Hepatic stellate cell (primary cell): ENCODE measurements at regions not wholly inside any gene's neighbourhood (a gene's known extent, or its start where the extent isn't known, plus 50 kb on each side); places are given as distances from the start of the nearest gene placed in this dataset.

Source experiments
- DNase-seq: peaks from one replicate; pipeline ENCODE4 v3.0.0; 2011; ENCODE audit warnings: low spot score

DNA sequence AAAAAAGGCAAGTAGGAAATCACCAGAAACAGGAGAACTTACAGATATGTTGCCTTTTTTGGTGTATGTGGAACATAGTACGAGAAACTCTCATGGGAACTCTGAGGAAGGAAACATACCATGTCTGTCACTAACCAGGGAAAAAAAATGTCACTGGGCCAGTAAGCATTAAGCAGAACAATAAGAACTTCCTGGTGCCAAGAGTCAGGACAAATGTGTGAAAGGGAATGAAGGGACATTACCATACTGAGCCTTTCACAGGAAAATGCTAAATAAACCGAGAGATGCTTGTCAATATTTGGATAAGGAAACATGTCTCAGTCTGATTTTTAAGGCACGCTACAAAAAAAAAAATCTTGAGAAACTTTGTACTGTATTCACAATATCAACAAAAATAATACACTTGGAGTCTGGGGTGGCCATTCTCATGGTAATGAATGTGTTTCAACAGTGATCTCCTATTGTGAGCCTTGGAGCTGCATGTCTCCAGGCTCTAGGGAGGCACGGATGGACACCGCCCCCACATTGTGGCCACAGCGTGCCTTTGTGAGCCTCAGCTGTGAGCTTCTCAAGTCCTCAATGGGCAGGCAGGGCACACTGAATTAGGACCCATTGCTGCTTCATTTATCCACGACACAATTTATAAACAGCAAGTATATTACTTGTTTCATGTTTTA lies 113.0 kb upstream of the ARGLU1 start:
- no peak for DNase-seq

DNA sequence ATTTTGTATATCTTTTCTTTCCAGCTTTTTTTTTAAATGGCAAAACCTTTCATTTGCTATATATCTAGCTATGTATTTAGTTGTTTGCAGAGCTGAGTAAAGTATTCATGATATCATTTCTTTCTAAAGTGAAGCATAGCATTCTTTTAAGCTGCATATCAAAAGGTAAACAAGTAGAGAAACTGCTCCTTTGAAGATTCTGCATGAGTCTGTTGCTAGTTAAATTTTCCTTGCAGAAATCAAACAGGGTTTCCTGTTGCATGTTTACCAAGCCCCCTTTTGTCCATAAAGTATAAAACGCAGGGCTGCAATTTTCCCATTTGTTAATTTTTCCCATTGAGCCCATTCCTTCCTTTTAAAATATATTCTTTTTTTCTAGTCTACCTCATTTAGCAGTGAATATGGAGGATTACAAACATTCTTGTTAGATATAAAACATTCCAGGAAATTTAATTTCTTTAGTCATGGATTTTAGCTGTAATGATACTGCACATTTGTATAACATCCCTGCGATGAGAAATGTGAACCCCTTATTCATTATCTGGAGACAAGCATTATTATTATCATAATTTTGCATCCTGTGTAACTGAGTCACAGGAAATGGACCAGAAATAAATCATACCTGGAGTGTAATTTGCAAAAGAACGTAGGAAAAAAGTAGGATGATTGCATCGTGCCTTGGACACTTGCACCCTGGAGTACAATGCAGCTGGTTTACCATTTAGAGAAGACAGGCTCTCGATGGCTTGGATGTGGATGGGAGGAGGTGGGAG lies 110.9 kb upstream of the ARGLU1 start:
- DNase-seq: no peak

GRCh38 chr13:106675311-106675710 lies 107.4 kb upstream of the ARGLU1 start:
- no peak for DNase-seq

GRCh38 chr13:106660746-106661625 lies 93.0 kb upstream of the ARGLU1 start:
- DNase-seq: no peak

DNA sequence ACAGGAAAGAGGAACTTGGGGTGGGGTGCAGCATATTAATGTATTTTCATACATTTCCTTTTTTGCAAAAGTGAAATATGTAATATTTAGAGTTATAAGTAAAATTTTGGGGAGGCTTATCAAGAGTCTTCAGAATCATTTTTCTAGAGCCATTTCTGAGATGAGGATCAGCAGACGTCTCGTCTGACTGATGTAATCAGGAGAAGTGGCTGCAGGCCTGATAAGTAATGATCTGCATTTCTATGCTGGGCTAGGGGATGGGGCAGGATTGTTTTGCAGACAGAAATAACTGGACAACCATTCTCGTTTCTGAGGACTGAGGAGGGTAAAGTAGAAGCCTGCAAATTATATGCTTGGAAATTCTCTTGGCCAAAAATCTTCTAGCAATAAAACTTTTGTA lies 89.2 kb upstream of the ARGLU1 start:
- DNase-seq: no peak

- no peak for DNase-seq
Measured at GRCh38 chr13:106656186-106656585, 88.2 kb upstream of the ARGLU1 start.

DNA sequence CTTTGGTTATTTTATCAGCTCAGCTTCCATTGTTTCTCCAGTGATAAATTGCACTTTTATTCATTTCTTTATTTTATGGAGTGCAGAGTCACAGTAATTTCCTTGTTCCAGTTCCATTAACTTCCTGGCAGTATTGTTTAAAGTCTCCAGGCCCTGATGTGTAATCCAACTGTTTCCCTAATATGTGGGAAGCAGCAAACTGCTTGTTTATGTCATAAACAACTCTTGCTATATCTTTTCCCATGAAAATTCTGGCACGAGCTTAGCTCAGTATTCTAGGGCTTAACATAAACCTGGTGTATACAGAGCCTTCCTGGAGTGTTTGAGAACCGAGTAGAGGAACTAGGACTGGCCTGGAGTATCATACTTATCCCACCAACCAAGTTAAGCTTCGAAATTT lies 83.5 kb upstream of the ARGLU1 start:
- DNase-seq: no peak

DNA sequence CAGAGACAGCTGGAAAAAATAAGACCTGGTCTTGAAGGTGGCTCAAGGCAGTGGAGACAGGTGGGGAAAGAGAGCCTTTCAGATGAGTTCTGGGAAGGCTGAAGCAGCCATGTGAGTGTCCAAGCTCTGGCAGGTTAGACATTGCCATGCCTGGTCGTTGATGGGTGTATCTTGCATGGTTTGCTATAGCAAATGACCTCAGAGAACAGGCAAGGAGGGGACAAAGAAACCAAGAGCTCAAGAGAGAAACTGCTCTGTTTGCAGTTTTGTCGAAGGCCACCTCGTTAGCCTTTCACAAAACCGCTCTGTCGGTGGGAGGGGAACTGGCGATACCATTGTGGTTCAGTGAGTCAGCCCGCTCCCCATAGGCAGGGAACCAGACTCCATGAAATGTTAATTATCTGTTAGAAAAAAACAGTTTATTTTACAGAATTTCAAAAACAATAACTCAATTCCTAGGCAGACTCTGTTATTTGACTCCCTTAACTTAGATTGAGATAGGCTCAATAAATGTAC lies 82.8 kb upstream of the ARGLU1 start:
- DNase-seq: no peak

DNA sequence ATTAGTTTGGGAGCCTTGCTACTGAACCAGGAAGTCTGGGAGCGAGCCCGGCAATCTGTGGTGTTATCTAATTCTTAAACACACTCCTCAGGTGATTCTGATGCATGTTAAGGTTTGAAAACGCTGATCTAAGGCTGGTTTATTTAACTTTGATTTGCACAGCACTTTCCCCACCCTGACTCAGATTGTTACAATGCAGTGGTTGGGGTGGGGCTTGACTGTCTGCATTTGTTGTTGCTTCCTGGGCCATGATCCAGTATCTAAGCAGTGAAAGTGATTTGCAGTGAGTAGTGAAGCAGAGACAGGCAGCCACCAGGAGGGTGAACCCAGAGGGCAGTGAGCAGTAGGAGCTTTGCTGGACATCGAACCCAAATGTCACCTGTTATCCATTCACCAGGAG lies 81.6 kb upstream of the ARGLU1 start:
- no peak for DNase-seq

GRCh38 chr13:106640515-106640914 lies 72.6 kb upstream of the ARGLU1 start:
- no peak for DNase-seq

- no peak for DNase-seq
Measured at GRCh38 chr13:106637519-106637918, 69.6 kb upstream of the ARGLU1 start.

DNA sequence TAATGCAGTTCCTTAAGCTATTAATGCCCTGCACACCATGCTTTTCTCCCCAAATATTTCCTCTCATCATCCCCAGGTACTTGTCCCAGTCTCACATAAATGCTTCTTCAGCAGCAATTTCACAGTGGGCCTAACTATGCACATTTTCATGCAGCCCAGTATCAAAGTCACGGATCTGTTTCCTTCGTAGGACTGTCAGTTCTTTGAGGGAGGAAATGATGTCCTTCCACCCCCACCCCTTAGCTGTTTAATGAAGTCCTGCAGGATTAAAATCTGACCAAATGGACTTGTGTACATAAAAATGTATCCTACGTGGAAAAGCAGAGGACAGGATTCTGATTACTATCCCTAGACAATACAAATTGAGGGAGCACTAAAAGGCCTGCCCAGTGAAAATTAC lies 68.6 kb upstream of the ARGLU1 start:
- DNase-seq: no peak

DNA sequence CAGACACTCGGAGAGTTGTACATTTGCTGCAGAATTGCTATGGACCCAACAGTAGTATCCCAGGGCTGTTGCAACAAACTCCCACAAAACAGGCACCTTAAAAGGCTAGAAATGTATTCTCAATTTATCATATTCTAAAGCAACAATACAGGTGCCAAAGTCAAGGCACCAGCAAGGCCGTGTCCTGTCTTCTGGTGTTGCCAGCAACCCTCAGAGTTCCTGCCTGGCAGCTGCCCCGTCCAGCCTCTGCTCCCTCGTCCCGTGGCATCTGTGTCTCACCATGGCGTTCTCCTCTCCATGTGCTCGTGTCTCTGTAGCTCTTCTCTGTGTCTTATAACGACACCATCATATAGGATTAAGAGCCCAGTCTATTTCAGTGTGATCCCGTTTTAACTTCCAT lies 67.7 kb upstream of the ARGLU1 start:
- no peak for DNase-seq

GRCh38 chr13:106633321-106633720 lies 65.4 kb upstream of the ARGLU1 start:
- no peak for DNase-seq

DNA sequence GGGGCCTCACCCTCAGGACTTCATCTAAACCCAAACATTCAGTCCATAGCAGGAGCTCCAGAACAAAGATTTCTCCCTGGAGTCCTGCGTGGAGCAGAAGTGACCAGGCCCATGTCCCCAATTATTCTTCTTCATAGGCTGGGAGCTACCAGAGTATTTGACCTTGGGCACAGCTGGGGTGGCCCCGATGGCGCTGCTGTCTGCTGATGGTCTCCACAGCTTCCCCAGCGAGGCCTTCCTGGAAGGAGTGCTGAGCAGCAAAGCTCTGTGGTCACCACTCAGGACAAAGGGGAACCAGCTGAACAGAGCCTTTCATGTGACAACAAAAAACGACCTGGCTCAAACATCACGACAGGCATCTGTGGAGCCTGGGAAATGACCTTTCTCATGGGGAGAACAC lies 62.7 kb upstream of the ARGLU1 start:
- no peak for DNase-seq

- DNase-seq: no peak
Measured at GRCh38 chr13:106630162-106630561, 62.2 kb upstream of the ARGLU1 start.

- DNase-seq: no peak
Measured at GRCh38 chr13:106628936-106629659, 61.2 kb upstream of the ARGLU1 start.

GRCh38 chr13:106626473-106626872 lies 58.5 kb upstream of the ARGLU1 start:
- DNase-seq: no peak

GRCh38 chr13:106625578-106625977 lies 57.6 kb upstream of the ARGLU1 start:
- no peak for DNase-seq

DNA sequence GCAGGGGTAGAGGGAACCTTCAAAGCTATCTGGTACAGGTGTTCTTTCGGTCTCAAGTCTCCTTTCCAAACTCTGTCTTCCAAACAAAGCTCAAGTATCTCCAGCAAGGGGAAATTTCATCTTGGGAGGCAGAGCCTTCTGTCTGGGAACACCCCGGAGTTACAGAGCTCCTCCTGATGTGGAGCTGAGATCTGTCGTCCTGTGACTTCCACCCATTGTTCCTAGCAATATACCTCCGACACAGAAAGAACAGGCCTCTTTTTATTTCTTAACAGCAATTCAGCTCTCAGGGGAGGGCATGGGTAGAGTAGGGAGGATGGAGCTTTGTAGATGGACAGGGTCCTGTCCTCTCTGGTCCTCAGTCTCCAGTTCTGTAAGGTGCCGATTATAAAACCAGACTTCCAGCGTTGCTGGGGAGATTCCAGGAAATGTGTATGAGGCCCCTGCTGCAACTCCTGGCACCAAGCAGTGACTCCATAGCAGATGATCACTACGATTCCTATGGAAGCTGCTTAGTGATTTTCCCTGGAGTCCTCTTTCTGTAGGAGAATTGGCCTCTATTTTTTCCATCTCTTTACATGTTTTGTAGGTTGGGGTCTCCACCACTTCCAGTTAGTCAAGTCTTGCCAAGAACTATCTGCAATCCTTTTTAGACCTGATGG lies 56.0 kb upstream of the ARGLU1 start:
- no peak for DNase-seq

- DNase-seq: no peak
Measured at GRCh38 chr13:106621833-106622232, 53.9 kb upstream of the ARGLU1 start.
